H1 (cell line): ENCODE measurements at regions not wholly inside any gene's neighbourhood (a gene's known extent, or its start where the extent isn't known, plus 50 kb on each side); places are given as distances from the start of the nearest gene placed in this dataset.

Experiments
- ASH2L ChIP-seq: fragments of 200-600, 300-600 bp; sonication (generic); IDR thresholded peaks from one replicate; pipeline ENCODE4 v1.7.1; 2017; ENCODE audit warnings: low read length
- CHD1 ChIP-seq: IDR thresholded peaks from 2 replicates; pipeline ENCODE4 v1.6.1; 2012; ENCODE audit warnings: low read depth, low read length, improper control_type of control experiment
- FOSL1 ChIP-seq: IDR thresholded peaks from 2 replicates; pipeline ENCODE4 v1.6.1; 2011; ENCODE audit warnings: mild to moderate bottlenecking, low read depth, low read length, moderate library complexity; ENCODE audit not compliant: insufficient read depth
- KDM4A ChIP-seq: IDR thresholded peaks from one replicate; pipeline ENCODE4 v1.7.1; 2012; ENCODE audit warnings: low read depth, mild to moderate bottlenecking, moderate library complexity, low read length, inconsistent platforms; ENCODE audit not compliant: severe bottlenecking

- TF ChIP-seq FOSL1 (no peak), ASH2L (no peak), CHD1 (no peak), KDM4A (no peak)
These were observed 976.1 kb upstream of the GYPC start (continued) for GRCh38 chr2:125679903-125680302.
